OCI-LY1 (cell line): ENCODE measurements at regions not wholly inside any gene's neighbourhood (a gene's known extent, or its start where the extent isn't known, plus 50 kb on each side); places are given as distances from the start of the nearest gene placed in this dataset.

Experiments used
- H2AFZ ChIP-seq: fragments of 200-600 bp; sonication (generic), shearing (Covaris generic); 2 replicates; pipeline ENCODE4 v1.6.0; 2014; ENCODE audit warnings: antibody characterized with exemption, mild to moderate bottlenecking, low read length
- H3F3A ChIP-seq: fragments of 200-600 bp; sonication (generic), shearing (Covaris generic); 2 replicates; pipeline ENCODE4 v1.6.0; 2014; ENCODE audit warnings: mild to moderate bottlenecking, antibody characterized with exemption, low read length, moderate library complexity; ENCODE audit not compliant: insufficient read depth
- H3K27ac ChIP-seq: fragments of 200-600 bp; sonication (generic); 2 replicates; pipeline ENCODE4 v1.5.1; 2014; ENCODE audit warnings: low read length, mixed run types, mild to moderate bottlenecking, low read depth; ENCODE audit not compliant: poor library complexity, severe bottlenecking
- H3K27me3 ChIP-seq: fragments of 200-600 bp; sonication (generic); 2 replicates; pipeline ENCODE4 v1.6.0; 2014; ENCODE audit warnings: antibody characterized with exemption, mild to moderate bottlenecking, low read length, moderate library complexity; ENCODE audit not compliant: insufficient read depth
- H3K36me3 ChIP-seq: fragments of 200-600 bp; sonication (generic); 2 replicates; pipeline ENCODE4 v1.6.1; 2014; ENCODE audit warnings: mild to moderate bottlenecking, antibody characterized with exemption, low read length, moderate library complexity, mixed read lengths; ENCODE audit not compliant: insufficient read depth
- H3K4me1 ChIP-seq: fragments of 200-600 bp; sonication (generic); 2 replicates; pipeline ENCODE4 v1.5.1; 2014; ENCODE audit warnings: mild to moderate bottlenecking, low read length, moderate library complexity; ENCODE audit not compliant: insufficient read depth, severe bottlenecking
- H3K4me2 ChIP-seq: fragments of 200-600 bp; sonication (generic), shearing (Covaris generic); 2 replicates; pipeline ENCODE4 v1.6.1; 2014; ENCODE audit warnings: low read length
- H3K4me3 ChIP-seq: fragments of 200-600 bp; sonication (generic); 2 replicates; pipeline ENCODE4 v1.5.1; 2014; ENCODE audit warnings: low read length, low read depth, mild to moderate bottlenecking, mixed read lengths; ENCODE audit not compliant: poor library complexity, severe bottlenecking
- H3K79me2 ChIP-seq: fragments of 200-600 bp; shearing (Covaris generic); 2 replicates; pipeline ENCODE4 v1.6.1; 2016; ENCODE audit warnings: mixed run types, low read length, mixed read lengths; ENCODE audit not compliant: insufficient read depth
- H3K9ac ChIP-seq: fragments of 200-600 bp; sonication (generic), shearing (Covaris generic); 2 replicates; pipeline ENCODE4 v1.6.1; 2014; ENCODE audit warnings: mild to moderate bottlenecking, low read length, mixed read lengths
- H3K9me2 ChIP-seq: fragments of 200-600 bp; sonication (generic), shearing (Covaris generic); 2 replicates; pipeline ENCODE4 v1.6.1; 2014; ENCODE audit warnings: low read depth, mild to moderate bottlenecking, low read length, mixed read lengths
- H3K9me3 ChIP-seq: fragments of 200-600 bp; shearing (Covaris generic); 2 replicates; pipeline ENCODE4 v1.6.1; 2014; ENCODE audit warnings: low read length, mixed read lengths
- H4K20me1 ChIP-seq: fragments of 200-600 bp; sonication (generic), shearing (Covaris generic); 2 replicates; pipeline ENCODE4 v1.6.0; 2016; ENCODE audit warnings: mild to moderate bottlenecking, low read length; ENCODE audit not compliant: insufficient read depth
- EZH2 ChIP-seq: fragments of 200-600 bp; sonication (generic), shearing (Covaris generic); IDR thresholded peaks from 2 replicates; pipeline ENCODE4 v1.8.0; 2017; ENCODE audit warnings: borderline replicate concordance, mixed run types, mild to moderate bottlenecking, antibody characterized with exemption, low read length, moderate library complexity, mixed read lengths
- TF ChIP-seq, protein P1 (sequence below): fragments of 200-600 bp; sonication (generic), shearing (Covaris generic); IDR thresholded peaks from 2 replicates; pipeline ENCODE4 v1.5.1; 2017; ENCODE audit warnings: mild to moderate bottlenecking, antibody characterized with exemption, low read length, moderate library complexity, mixed read lengths

DNA sequence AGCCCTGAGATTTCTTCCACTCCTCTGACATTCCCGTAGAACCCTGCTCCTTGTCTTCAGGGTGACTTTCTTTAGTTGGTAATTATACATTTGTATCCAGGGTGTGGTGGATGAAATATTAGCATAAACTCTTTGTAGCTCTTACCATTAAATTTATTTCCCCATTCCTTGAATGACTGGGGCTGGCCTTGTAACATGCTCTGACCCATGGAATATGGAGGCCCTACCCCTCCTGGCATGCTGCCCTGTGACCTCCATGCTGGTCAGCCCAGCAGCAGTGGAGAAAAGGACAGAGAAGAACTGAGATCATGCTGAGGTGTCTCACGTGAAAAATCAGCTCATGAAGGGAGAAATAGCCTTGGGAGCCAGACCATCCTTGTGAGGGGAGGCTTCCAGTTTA, 96.1 kb upstream of the PROK2 start:
- Histone ChIP-seq H3K27ac (no peak overlapping the region), H3F3A (no peaks in the 10 kb centered on the region), H3K4me2 (no peak overlapping the region), H3K4me3 (no peak overlapping the region), H3K4me1 (no peaks in the 10 kb centered on the region), H3K9ac (no peak overlapping the region), H3K79me2 (no peaks in the 10 kb centered on the region), H2AFZ (no peak overlapping the region), H4K20me1 (no peaks in the 10 kb centered on the region), H3K9me3 (no peaks in the 10 kb centered on the region), H3K27me3 (no peaks in the 10 kb centered on the region; the same call in 1 of the 2 replicates), H3K36me3 (no peaks in the 10 kb centered on the region), H3K9me2 (no peaks in the 10 kb centered on the region)
- TF ChIP-seq EZH2, result no peak
- TF ChIP-seq, protein P1, sequence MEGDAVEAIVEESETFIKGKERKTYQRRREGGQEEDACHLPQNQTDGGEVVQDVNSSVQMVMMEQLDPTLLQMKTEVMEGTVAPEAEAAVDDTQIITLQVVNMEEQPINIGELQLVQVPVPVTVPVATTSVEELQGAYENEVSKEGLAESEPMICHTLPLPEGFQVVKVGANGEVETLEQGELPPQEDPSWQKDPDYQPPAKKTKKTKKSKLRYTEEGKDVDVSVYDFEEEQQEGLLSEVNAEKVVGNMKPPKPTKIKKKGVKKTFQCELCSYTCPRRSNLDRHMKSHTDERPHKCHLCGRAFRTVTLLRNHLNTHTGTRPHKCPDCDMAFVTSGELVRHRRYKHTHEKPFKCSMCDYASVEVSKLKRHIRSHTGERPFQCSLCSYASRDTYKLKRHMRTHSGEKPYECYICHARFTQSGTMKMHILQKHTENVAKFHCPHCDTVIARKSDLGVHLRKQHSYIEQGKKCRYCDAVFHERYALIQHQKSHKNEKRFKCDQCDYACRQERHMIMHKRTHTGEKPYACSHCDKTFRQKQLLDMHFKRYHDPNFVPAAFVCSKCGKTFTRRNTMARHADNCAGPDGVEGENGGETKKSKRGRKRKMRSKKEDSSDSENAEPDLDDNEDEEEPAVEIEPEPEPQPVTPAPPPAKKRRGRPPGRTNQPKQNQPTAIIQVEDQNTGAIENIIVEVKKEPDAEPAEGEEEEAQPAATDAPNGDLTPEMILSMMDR, result no peak

DNA sequence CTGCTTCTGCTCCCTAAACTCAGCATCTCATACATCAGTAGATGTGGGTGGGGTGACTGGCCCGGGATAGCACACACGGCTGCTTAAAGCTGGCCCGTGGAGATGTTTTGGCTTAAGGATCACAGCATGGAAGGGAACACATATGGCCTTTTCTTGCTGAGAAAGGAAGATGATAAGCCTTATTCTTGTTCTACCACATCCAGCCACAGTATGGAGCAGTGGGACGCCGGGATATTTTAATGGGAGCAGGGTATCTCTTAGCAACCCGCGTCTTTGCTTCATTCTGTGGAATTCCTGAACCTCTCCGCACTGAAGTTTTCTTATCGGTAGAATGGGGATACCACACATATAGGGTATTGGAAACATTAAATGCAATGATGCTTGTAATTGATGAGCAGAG, 94.1 kb upstream of the PROK2 start:
- no peaks in the 10 kb centered on the region for H3K79me2 ChIP-seq
- no peak overlapping the region for H2AFZ ChIP-seq
- H3K4me3 ChIP-seq, result no peak overlapping the region
- no peaks in the 10 kb centered on the region for H3F3A ChIP-seq
- H3K27ac ChIP-seq, result no peak overlapping the region
- TF ChIP-seq, protein P1, result no peak
- no peak for TF ChIP-seq EZH2
- H3K4me1 ChIP-seq, result no peaks in the 10 kb centered on the region
- H3K9ac ChIP-seq, result no peak overlapping the region
- no peaks in the 10 kb centered on the region for H3K9me3 ChIP-seq
- H3K27me3 ChIP-seq, result no peaks in the 10 kb centered on the region; the same call in 1 of the 2 replicates
- H3K9me2 ChIP-seq, result no peaks in the 10 kb centered on the region
- no peak overlapping the region for H3K4me2 ChIP-seq
- H3K36me3 ChIP-seq, result no peaks in the 10 kb centered on the region
- H4K20me1 ChIP-seq, result no peaks in the 10 kb centered on the region

DNA sequence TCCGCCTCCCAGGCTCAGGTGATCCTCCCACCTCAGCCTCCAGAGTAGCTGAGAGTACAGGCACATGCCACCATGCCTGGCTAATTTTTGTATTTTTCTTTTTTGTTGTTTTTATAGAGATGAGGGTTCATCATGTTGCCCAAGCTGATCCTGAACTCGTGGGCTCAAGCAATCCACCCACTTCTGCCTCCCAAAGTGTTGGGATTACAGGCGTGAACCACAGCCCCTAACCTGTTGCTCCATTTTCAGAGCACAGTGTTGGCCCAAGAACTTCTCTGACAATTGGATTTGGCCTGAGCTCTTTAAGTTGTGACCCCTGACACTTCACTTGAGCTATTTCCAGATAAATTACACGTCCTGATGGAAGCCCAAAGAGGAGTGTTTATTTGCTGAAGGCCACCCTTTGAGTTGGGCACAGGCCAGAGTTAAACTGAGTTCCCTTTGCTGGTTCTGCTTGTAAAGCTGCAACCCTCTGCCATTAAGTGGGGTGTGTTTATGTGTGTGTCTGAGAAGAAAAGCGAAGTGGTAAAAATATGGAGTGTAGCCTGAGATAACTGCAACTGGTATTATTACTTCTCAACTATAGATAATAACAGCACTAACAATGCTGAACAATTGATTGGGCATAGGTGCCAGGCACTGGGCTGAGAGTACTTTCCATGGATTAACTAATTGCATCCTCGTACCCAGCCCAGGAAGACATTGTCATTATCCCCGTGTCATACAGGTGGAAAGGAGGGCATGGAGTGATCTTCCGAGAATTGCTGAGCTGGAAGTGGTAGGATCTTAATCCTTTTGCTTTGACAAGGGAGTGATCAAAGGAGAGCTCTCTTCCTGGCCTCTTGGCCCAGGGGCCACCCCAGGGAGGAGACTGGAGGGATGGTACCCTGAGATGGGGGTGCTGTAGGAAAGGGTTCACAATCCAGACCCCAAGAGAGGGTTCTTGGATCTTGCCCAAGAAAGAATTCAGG, 91.5 kb upstream of the PROK2 start:
- H3K9me2 ChIP-seq, result no peaks in the 10 kb centered on the region
- H3K4me3 ChIP-seq, result no peak overlapping the region
- no peak overlapping the region for H3K4me2 ChIP-seq
- no peaks in the 10 kb centered on the region for H4K20me1 ChIP-seq
- H3K27ac ChIP-seq, result no peak overlapping the region
- H3K9ac ChIP-seq, result no peak overlapping the region
- H3K4me1 ChIP-seq, result no peaks in the 10 kb centered on the region
- H3K9me3 ChIP-seq, result no peaks in the 10 kb centered on the region
- TF ChIP-seq EZH2, result no peak
- TF ChIP-seq, protein P1, result no peak
- no peaks in the 10 kb centered on the region for H3K79me2 ChIP-seq
- H3F3A ChIP-seq, result no peaks in the 10 kb centered on the region
- H3K36me3 ChIP-seq, result no peaks in the 10 kb centered on the region
- no peak overlapping the region for H2AFZ ChIP-seq
- no peaks in the 10 kb centered on the region; the same call in 1 of the 2 replicates for H3K27me3 ChIP-seq
